GM20431 (cell line): ENCODE measurements at regions not wholly inside any gene's neighbourhood (a gene's known extent, or its start where the extent isn't known, plus 50 kb on each side); places are given as distances from the start of the nearest gene placed in this dataset.

Experiments used
- in situ Hi-C: fragments of 300-500 bp; cut with MseI, MboI; formaldehyde crosslinking; loops from one replicate; pipeline ENCODE4 v1.15.0; 2020; ENCODE audit warnings: low sequenced_read_pairs; ENCODE audit not compliant: unreplicated experiment

GRCh38 chr20:60937585-60937984 is 314.5 kb upstream of the CDH4 start:
- in situ Hi-C loops = no loop called here

DNA sequence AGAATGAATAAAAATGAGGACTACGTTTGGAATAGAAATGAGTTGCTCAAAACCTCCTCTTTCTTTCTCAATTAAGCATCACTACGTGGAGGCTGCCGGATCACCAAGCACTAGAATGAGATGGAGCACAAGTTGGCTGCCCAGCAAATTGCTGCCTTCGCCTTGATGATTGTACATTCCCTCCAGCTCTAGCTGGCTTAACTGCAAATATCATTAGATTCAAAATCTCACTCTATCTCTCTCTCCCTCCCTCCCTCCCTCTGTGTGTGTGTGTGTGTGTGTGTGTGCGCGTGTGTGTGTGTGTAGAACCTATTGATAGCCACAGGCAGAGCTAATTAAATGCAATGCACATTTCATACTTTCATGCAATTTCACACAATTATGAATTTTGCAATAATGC is 310.7 kb upstream of the CDH4 start:
- in situ Hi-C loops = no loop called here

DNA sequence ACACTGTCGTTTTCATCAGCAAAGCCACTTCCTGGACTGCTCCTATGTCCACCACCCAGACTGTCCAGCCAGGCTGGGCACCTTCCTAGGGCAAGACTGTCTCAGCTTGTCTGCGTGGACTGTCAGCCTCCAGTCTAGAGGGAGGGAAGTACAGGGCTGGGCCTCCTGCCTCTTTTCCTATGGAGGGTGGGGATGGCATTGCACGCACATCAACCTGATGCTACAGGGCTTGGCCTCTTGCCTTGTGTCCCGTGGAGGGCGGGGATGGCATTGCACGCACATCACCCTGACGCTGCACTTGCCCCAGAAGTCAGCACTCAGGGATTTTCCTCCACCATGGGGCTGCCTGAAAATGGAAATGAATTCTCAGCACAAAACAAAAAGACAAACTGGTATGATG is 304.2 kb upstream of the CDH4 start:
- in situ Hi-C loops = no loop called here

GRCh38 chr20:60948224-60948623 is 303.8 kb upstream of the CDH4 start:
- in situ Hi-C loops = no loop called here

DNA sequence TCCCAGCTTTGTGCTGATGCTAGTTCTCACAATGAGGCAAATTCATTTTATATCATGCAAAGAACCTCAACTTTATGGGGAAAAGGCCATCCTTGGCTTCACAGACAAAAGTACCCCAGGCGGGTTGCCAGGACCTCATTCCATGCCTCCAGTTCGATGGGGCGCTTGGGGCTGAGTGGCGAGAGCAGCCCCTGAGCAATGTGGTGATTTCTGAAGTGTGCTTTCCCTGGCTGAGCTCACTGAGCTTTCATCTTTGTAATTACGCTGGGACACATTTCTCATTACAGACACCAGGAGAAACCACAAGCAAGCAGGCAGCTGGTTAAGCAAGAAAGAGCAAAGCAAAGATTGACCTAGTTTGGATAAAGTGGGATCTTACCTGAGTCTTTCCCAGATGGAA is 301.5 kb upstream of the CDH4 start:
- in situ Hi-C loops = no loop called here

GRCh38 chr20:60950974-60951373 is 301.1 kb upstream of the CDH4 start:
- in situ Hi-C loops = no loop called here

- in situ Hi-C loops = no loop called here
Measured at GRCh38 chr20:60952861-60953260, 299.2 kb upstream of the CDH4 start.

GRCh38 chr20:60953321-60953720 is 298.7 kb upstream of the CDH4 start:
- in situ Hi-C loops = no loop called here

GRCh38 chr20:60955706-60956105 is 296.4 kb upstream of the CDH4 start:
- in situ Hi-C loops = no loop called here

- in situ Hi-C loops = no loop called here
Measured at GRCh38 chr20:60956194-60956593, 295.9 kb upstream of the CDH4 start.

- in situ Hi-C loops = no loop called here
Measured at GRCh38 chr20:60957621-60958020, 294.4 kb upstream of the CDH4 start.

- in situ Hi-C loops = no loop called here
Measured at GRCh38 chr20:60959971-60960370, 292.1 kb upstream of the CDH4 start.

GRCh38 chr20:60960500-60960899 is 291.6 kb upstream of the CDH4 start:
- in situ Hi-C loops = no loop called here

DNA sequence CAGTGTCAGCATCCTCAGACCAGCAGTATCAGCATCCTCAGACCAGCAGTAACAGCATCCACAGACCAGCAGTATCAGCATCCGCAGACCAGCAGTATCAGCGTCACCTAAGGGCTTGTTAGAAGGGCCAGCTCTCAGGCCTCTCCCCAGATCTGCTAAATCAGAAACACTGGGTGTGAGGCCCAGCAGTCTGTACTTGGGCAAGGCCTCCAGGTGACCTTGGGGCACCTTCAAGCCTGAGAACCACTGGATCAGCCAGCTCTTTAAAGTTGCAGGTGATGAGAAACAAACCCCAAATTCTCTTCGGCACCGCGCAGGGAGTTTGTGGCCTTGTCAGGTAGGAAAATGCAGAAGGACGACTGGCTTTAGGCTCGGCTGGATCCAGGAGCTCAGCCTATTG is 290.5 kb upstream of the CDH4 start:
- in situ Hi-C loops = no loop called here

- in situ Hi-C loops = no loop called here
Measured at GRCh38 chr20:60962367-60963045, 289.6 kb upstream of the CDH4 start.

GRCh38 chr20:60963146-60963545 is 288.9 kb upstream of the CDH4 start:
- in situ Hi-C loops = no loop called here

DNA sequence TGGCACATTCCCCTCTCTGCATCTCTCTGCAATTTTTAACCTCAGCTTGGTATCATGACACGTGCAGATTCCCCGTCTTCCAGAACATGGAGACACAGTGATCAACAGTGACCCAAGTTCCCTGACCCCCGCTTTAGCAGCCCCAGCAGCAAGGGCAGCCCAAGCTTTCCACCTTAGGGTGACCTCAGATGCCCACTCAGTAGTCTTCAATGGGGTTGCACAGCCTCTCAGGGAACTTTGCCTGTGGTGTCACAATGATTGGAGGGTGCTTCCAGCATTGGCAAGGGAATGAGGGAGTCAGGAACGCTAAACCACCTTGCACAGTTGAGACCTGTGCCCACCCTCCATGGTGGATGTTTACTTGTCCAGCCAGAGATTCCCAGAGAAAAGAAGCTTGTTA is 287.1 kb upstream of the CDH4 start:
- in situ Hi-C loops = no loop called here

GRCh38 chr20:60966031-60966430 is 286.0 kb upstream of the CDH4 start:
- in situ Hi-C loops = no loop called here

DNA sequence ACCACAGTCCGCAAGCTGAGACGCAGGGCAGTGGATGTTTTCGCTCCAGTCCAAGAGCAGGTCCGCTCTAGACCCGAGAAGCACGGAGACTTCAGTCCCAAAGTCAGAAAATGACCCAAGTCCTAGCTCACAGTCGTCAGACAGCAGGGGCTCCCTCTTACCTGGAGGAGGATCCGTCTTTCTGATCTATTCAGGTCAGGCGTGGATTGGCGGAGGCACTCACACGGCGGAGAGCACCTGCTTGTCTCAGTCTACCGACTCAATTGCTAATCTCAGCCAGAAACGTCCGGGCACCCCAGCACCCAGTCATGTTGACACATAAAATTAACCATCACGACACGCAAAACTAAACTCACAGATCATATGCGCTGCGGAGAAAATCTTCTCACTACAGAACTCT is 285.3 kb upstream of the CDH4 start:
- in situ Hi-C loops = no loop called here

DNA sequence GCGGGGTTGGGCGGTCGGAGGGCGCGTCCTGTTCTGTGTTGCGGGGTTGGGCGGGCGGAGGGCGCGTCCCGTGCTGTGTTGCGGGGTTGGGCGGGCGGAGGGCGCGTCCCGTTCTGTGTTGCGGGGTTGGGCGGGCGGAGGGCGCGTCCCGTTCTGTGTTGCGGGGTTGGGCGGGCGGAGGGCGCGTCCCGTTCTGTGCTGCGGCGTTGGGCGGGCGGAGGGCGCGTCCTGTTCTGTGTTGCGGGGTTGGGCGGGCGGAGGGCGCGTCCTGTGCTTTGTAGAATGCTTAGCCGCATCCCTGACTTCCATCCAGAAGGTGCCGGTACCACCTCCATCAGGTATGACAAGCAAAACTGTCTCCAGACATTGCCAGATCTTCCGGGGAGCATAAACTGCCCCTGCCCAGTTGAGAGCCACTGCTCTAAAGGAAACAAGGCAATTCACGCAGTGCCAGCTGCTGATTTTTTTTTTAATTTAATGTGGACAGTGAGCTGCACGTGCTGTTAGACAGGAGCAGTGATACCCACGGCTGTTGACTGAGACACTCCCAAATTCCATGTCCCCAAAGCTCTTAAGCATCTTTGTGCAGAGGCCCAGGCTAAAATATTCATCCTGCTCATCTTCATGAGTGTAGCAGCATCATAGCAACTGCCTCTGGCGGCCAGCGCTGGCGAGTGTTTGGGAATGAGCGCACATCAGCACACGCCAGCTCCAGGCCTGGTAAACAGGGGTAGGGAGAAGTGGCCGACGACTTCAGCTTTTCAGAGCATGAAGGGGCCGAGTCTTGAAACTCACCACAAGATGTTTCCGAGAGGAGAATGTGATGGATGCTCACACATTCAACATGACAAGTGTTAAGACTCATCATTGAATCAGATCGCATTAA is 284.4 kb upstream of the CDH4 start:
- in situ Hi-C loops = no loop called here

- in situ Hi-C loops = no loop called here
Measured at GRCh38 chr20:60968853-60969720, 283.0 kb upstream of the CDH4 start.
